ENCODE measurements at regions not wholly inside any gene's neighbourhood (a gene's known extent, or its start where the extent isn't known, plus 50 kb on each side); places are given as distances from the start of the nearest gene placed in this dataset.
"Not testable (repeated sequence)": the region's sequence is repeated elsewhere in the genome, so short reads cannot be mapped to it uniquely, and the experiment has no call there.

GRCh38 chr16:72729552-72729951 lies 318.4 kb downstream of the ZFHX3 start:
- TF ChIP-seq CTCF, POLR2A, POLR2AphosphoS5, EP300 (IDR thresholded peaks at IDR 0.05): not testable (repeated sequence)

Data from upper lobe of left lung (tissue), 4 donors.